ENCODE measurements at regions not wholly inside any gene's neighbourhood (a gene's known extent, or its start where the extent isn't known, plus 50 kb on each side); places are given as distances from the start of the nearest gene placed in this dataset.

- TF ChIP-seq AEBP2 (tag by site-specific recombination; IDR thresholded peaks at IDR 0.05; ENCODE audit: borderline replicate concordance) (no peak), TCF7L2 (IDR thresholded peaks at IDR 0.05; ENCODE audit: borderline replicate concordance, low read depth, low read length) (no peak), CTCF (tag by site-specific recombination; IDR thresholded peaks at IDR 0.05) (no peak), ZNF529 (tag by site-specific recombination; IDR thresholded peaks at IDR 0.05; ENCODE audit: insufficient replicate concordance) (no peak), ZNF555 (tag by site-specific recombination; conservative IDR thresholded peaks at IDR 0.05) (no peak), REST (tag by site-specific recombination; IDR thresholded peaks at IDR 0.05) (no peak), ZSCAN5A (tag by site-specific recombination; IDR thresholded peaks at IDR 0.05) (no peak), ZNF404 (tag by site-specific recombination; IDR thresholded peaks at IDR 0.05) (no peak), ZNF140 (tag by site-specific recombination; IDR thresholded peaks at IDR 0.05) (no peak), ZNF777 (tag by site-specific recombination; IDR thresholded peaks at IDR 0.05; ENCODE audit: borderline replicate concordance) (no peak), TSHZ1 (tag by site-specific recombination; IDR thresholded peaks at IDR 0.05; ENCODE audit: borderline replicate concordance) (no peak), HIC1 (tag by site-specific recombination; IDR thresholded peaks at IDR 0.05) (no peak)
- TF ChIP-seq, protein P1, sequence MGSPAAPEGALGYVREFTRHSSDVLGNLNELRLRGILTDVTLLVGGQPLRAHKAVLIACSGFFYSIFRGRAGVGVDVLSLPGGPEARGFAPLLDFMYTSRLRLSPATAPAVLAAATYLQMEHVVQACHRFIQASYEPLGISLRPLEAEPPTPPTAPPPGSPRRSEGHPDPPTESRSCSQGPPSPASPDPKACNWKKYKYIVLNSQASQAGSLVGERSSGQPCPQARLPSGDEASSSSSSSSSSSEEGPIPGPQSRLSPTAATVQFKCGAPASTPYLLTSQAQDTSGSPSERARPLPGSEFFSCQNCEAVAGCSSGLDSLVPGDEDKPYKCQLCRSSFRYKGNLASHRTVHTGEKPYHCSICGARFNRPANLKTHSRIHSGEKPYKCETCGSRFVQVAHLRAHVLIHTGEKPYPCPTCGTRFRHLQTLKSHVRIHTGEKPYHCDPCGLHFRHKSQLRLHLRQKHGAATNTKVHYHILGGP (tag by site-specific recombination; IDR thresholded peaks at IDR 0.05), result no peak
Observed at GRCh38 chr21:35606146-35606545, 454.2 kb downstream of the SETD4 start.

Measured in HEK293 (cell line).